Stimulated activated naive CD8-positive, alpha-beta T cell treated with anti-CD3 and anti-CD28 coated beads, Interleukin-15, amount 100 ng/mL, for 72 hours (primary cell): ENCODE measurements at regions not wholly inside any gene's neighbourhood (a gene's known extent, or its start where the extent isn't known, plus 50 kb on each side); places are given as distances from the start of the nearest gene placed in this dataset.

Experiments
- ATAC-seq: fragments of 150-1000 bp; cut with Tn5 transposase; 2 replicates; pipeline ENCODE4 v1.10.0; 2021; ENCODE audit warnings: mild to moderate bottlenecking, moderate library complexity
- DNase-seq, 2 donors: peaks; one replicate each; pipeline ENCODE4 v3.0.0; 2021 to 2022
- H3K27ac Mint-ChIP-seq, 2 donors: one replicate each; pipeline ENCODE4 v1.8.0; 2022; ENCODE audit warnings: mild to moderate bottlenecking in 2 of 2, mixed read lengths in 2 of 2, moderate library complexity in 2 of 2
- H3K27me3 Mint-ChIP-seq: one replicate; pipeline ENCODE4 v1.8.0; 2022; ENCODE audit warnings: mixed read lengths
- H3K4me1 Mint-ChIP-seq: one replicate; pipeline ENCODE4 v1.8.0; 2022; ENCODE audit warnings: mild to moderate bottlenecking, mixed read lengths
- H3K4me3 Mint-ChIP-seq, 2 donors: one replicate each; pipeline ENCODE4 v1.8.0; 2022; ENCODE audit warnings: mild to moderate bottlenecking in 2 of 2, mixed read lengths in 2 of 2, moderate library complexity in 1 of 2
- H3K9me3 Mint-ChIP-seq, 2 donors: one replicate each; pipeline ENCODE4 v1.8.0; 2022; ENCODE audit warnings: mixed read lengths in 2 of 2

DNA sequence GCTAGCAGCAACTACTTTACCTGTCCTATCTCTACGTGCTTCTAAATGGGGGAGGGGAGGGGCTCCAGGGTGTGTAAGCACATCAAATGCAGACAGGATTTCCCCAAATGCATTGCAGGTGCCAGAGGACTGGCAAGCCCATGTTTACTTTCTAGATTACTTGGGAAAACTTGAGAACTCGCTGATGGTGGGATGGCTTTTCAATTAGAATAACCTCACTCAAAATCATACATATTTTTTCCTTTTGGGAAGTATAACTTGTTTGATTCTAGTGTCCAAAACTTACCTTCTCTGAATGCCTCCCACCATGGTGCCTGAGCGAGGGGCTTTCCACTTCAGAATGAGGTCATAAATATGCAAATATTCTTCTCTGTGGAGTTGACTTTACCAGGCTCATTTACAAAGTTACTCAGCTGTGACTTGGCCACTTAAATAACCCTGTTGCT, 191.3 kb upstream of the RHOBTB1 start:
- H3K9me3 Mint-ChIP-seq, result no peaks in the 10 kb centered on the region
- H3K27ac Mint-ChIP-seq, result no peak overlapping the region
- H3K27me3 Mint-ChIP-seq, result no peaks in the 10 kb centered on the region
- ATAC-seq (no peak), DNase-seq (no peak)
- H3K4me1 Mint-ChIP-seq, result no peaks in the 10 kb centered on the region
- no peak overlapping the region for H3K4me3 Mint-ChIP-seq

DNA sequence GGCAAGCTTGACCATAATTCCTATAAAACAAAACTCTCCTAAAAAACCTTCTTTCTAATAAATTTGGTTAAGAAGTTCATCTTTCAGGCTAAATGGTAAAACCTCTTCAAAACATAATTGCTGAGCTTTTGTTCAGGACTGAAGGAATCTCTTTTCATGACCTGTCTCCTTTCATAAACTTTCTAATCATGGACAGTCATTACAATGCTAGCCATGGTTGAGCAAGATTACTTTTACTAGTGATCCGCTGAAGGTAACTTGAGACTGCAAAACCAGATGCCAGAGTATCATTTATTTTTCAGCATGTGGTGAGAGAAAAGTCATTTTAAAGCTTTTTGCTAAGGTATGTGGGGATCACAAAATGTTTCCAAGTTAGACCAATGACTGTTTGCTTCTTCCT, 186.4 kb upstream of the RHOBTB1 start:
- Mint-ChIP-seq H3K27me3 (no peaks in the 10 kb centered on the region), H3K27ac (no peak overlapping the region), H3K4me1 (no peaks in the 10 kb centered on the region), H3K9me3 (peaks cover 3 to 7% of the 10 kb centered on the region in 2 donors), H3K4me3 (no peak overlapping the region)
- DNase-seq, result no peak
- ATAC-seq, result no peak

DNA sequence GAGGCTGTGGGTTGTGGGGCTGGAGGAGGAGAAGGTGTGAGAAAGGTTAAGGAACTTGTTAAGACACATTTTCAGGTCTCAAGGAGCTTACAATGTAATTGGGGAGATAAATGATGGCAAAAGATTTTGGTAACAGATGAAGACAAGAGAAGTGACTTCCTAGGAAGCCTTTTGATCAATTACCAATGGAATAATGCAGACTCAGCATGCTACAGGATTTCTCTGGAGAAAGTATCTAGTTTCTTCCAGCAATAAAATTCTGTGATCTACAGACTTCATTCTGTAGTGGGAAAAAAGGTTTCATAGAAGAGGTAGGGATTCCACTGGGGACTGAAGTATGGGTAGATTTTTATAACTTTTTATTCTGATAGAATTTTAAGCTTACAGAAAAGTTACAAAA, 184.2 kb upstream of the RHOBTB1 start:
- no peaks in the 10 kb centered on the region for H3K4me1 Mint-ChIP-seq
- H3K27ac Mint-ChIP-seq, result no peak overlapping the region
- no peaks in the 10 kb centered on the region for H3K27me3 Mint-ChIP-seq
- no peak overlapping the region for H3K4me3 Mint-ChIP-seq
- DNase-seq, result no peak
- peaks cover 3 to 7% of the 10 kb centered on the region in 2 donors for H3K9me3 Mint-ChIP-seq
- no peak for ATAC-seq

DNA sequence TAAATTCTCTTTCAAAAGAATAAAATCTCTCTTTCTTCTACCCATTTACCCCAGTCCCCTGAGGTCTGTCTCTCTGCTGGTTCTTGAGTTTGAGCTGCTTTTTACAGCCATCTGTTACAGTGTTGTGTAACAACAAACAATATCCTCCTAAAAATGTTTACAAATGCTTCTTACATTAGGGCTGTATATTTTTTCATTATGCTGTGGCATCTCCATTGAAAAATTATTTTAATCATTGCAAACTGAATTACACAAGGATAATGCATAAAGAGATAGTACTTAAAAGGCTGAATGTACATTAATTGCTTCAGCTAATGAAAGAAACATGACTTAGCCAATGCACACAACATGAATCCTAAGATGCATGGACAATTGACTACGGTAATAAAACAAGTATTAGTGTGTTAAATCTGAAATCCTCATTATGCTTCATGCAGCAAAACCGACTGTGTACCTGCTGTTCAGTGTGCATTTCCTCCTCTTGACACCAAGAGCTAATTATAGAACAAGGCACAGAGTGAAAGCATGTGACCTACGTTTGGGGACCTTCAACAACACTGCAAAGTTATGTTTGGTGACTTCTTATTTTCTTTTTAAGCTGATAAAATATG, 181.7 kb upstream of the RHOBTB1 start:
- DNase-seq (no peak), ATAC-seq (no peak)
- peaks cover 3 to 7% of the 10 kb centered on the region in 2 donors for H3K9me3 Mint-ChIP-seq
- no peaks in the 10 kb centered on the region for H3K27me3 Mint-ChIP-seq
- no peaks in the 10 kb centered on the region for H3K4me1 Mint-ChIP-seq
- H3K27ac Mint-ChIP-seq, result no peak overlapping the region
- no peak overlapping the region for H3K4me3 Mint-ChIP-seq

DNA sequence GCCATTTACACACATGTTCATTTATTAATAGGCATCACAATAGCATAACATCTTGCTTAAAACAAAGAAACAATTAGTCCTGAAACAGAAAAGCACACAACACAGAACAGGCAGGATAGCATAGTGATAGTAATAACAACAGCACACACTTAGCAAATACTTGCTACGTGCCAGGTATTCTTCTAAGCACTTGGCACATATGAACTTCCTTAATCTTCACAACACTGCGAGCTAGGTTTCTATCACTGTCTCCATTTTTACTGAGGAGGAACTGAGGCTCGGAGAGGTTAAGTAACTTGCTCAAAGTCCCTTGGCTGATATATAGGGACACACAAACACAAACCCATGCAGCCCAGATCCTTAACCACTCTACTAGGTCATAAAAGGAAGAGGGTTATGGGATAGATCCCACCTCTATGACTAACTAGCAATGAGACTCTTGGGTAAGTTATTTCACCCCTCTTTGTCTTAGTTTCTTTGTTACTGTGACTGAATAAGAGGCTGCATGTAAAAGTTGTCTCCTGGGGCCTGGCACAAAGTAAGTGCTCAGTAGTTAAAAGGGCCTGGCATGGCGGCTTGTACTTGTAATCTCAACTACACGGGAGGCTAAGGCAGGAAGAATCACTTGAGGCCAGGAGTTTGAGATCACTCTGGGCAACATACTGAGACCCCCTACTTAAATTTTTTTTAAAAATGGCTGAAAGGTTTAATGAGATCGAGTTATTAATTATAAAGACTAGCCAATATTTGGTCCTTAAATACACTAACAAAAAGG, 181.0 kb upstream of the RHOBTB1 start:
- no peaks in the 10 kb centered on the region for H3K27me3 Mint-ChIP-seq
- no peak overlapping the region for H3K27ac Mint-ChIP-seq
- DNase-seq, result no peak
- no peak for ATAC-seq
- peaks cover 3 to 7% of the 10 kb centered on the region in 2 donors for H3K9me3 Mint-ChIP-seq
- H3K4me1 Mint-ChIP-seq, result no peaks in the 10 kb centered on the region
- H3K4me3 Mint-ChIP-seq, result no peak overlapping the region

DNA sequence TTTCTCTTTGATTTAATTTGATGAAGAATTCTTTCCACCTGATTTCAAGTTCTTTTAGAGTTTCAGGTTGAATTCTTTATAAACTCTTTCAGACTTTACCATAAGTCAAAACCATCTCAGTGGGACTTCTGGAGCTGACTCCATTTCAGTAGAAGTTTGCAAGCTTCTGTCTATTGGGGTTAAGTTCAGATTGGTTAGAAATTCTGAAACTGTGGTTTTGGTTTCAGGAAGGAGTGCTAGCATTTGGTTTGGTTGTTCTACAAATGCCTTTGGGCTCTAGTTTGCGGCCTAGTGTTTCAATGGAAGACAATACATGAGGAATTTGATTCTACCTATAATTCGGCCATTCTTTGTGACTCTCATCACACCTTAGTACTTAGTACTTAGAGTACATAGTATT, 176.8 kb upstream of the RHOBTB1 start:
- Mint-ChIP-seq H3K27me3 (no peaks in the 10 kb centered on the region), H3K9me3 (no peaks in the 10 kb centered on the region), H3K4me1 (no peaks in the 10 kb centered on the region), H3K27ac (no peak overlapping the region), H3K4me3 (no peak overlapping the region)
- ATAC-seq (no peak), DNase-seq (no peak)

DNA sequence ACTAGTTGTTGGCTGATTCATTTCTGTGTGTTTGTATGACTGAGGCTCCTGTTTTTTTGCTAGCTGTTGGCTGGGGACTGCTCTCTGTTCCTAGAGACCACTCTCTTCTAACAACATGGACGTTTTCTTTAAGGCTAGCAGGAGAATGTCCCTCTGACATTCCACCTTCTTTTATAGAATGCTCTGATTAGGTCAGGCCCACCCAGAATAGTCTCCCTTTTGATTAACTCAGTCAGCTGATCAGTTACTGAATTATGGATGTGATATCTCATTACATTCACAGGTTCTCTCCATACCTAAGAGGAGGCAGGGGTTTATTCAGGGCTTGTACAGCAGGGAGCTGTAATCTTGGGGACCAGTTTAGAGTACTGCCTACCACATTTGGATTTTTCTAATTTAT, 175.6 kb upstream of the RHOBTB1 start:
- DNase-seq, result no peak
- H3K9me3 Mint-ChIP-seq, result no peaks in the 10 kb centered on the region

DNA sequence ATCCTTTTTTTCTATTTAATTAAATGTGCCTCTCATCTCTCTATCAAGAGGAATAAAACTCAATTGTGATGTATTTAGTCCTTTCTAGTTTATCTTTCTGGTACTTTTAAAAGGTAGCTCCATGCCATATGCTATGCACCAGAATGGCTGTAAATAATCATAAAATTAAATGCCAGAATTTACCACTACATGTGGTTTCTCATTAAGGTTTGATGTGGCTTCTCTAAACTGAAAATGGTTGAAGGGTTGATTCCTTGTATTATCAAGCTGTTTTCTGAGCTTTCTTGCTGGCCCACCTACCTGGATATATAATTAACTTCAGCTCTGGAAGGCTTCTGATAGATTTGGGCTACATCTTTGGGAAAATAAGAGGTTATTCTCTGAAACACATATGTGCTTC, 171.9 kb upstream of the RHOBTB1 start:
- Mint-ChIP-seq H3K4me3 (no peak overlapping the region), H3K27ac (no peak overlapping the region), H3K9me3 (no peaks in the 10 kb centered on the region), H3K4me1 (no peaks in the 10 kb centered on the region), H3K27me3 (no peaks in the 10 kb centered on the region)
- no peak for ATAC-seq
- no peak for DNase-seq

More for the DNA sequence above, 175.6 kb upstream of the RHOBTB1 start:
- H3K4me3 Mint-ChIP-seq, result no peak overlapping the region
- H3K27me3 Mint-ChIP-seq, result no peaks in the 10 kb centered on the region
- no peaks in the 10 kb centered on the region for H3K4me1 Mint-ChIP-seq
- no peak overlapping the region for H3K27ac Mint-ChIP-seq
- no peak for ATAC-seq

DNA sequence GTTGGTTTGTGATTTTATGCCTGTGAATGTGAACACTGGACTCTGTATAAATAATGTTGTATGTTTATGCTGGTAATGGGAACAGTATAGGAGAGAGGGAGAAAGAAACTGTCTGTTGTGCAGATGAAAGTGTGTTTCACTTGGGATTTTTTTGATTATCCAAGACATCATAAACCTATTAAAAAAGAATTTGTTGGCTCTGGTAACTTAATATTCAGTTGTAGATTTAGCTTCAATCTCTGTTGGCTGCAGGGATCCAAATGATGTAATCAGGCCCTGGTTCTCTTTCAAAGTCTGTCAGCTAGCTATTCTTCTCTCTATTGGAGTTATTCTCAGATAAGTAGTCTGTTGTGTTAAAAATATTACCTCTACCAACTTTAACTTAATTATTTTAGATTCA, 168.8 kb upstream of the RHOBTB1 start:
- ATAC-seq (no peak), DNase-seq (no peak)
- no peak overlapping the region for H3K4me3 Mint-ChIP-seq
- H3K27ac Mint-ChIP-seq, result no peak overlapping the region
- no peaks in the 10 kb centered on the region for H3K4me1 Mint-ChIP-seq
- H3K27me3 Mint-ChIP-seq, result no peaks in the 10 kb centered on the region
- no peaks in the 10 kb centered on the region for H3K9me3 Mint-ChIP-seq

DNA sequence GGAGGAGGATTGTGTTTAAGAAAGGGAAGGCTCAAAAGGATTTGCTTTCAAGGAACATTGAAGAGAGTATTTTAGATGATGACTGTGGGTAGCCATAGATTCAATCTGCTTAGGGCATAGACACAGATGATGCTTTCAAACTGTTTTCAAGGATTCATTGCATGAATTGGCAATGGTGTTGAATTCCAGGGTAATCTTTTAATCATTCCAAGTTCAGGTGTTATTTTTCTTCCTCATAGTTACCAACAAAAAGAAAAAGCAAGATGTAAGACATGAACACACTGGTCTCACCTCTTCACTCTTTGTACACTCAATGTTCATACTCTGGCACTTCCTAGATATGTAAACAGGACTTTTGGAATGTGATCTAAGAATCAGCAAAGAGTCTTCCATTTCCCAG, 167.0 kb upstream of the RHOBTB1 start:
- no peaks in the 10 kb centered on the region for H3K4me1 Mint-ChIP-seq
- no peak overlapping the region for H3K27ac Mint-ChIP-seq
- peaks cover 8% of the 10 kb centered on the region for H3K27me3 Mint-ChIP-seq
- ATAC-seq, result no peak
- DNase-seq, result no peak
- no peaks in the 10 kb centered on the region for H3K9me3 Mint-ChIP-seq
- H3K4me3 Mint-ChIP-seq, result no peak overlapping the region

DNA sequence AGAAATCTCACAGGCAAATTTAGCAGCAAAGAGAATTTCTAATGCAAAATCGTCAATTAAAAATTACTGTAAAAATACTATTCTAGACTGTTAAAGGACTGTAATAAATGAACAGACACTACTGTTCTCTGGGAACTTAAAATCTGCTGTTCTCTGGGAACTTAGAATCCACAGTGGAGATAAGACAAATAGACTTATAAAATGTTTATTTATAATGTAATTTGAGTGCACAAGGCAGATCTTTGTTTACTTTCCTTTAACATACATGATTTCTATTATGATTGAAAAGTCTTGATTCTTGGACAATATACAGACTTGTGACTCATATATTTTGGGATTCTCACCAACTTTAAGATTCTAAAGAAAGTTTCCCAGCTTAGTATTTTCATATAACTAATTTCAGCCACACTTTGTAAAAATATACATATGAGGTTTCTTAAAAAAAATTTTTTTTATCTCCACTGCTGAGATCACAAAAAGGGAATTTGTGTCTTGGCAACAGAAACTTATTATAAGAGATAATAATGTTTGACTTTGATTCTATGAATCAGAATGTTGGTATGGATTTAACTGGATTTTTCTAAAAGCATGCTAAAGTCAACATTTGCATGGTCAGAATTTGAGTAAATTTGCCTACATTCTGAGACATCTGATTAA, 166.3 kb upstream of the RHOBTB1 start:
- no peak overlapping the region for H3K27ac Mint-ChIP-seq
- H3K9me3 Mint-ChIP-seq, result no peaks in the 10 kb centered on the region
- no peak overlapping the region for H3K4me3 Mint-ChIP-seq
- no peaks in the 10 kb centered on the region for H3K4me1 Mint-ChIP-seq
- DNase-seq (no peak), ATAC-seq (no peak)
- peaks cover 8% of the 10 kb centered on the region for H3K27me3 Mint-ChIP-seq

DNA sequence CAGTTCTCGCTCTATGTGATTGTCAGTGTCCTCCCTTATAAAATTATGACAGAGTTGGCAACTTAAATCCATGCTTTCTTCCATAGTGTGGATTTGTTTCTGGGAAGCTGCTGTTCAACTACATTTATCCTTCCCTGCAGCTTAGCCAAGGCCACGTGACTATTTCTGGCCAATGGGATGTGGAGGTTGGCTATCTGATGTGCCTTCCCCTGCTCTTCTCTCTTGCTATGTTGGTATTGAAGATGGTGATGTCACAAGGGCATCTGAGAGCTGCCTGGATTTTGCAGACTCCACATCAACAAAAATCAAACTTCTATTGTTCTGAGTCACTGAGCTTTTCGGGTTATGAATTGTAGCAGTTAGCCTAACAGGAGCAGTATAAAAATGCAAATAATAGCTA, 164.9 kb upstream of the RHOBTB1 start:
- Mint-ChIP-seq H3K27ac (no peak overlapping the region), H3K9me3 (no peaks in the 10 kb centered on the region)

DNA sequence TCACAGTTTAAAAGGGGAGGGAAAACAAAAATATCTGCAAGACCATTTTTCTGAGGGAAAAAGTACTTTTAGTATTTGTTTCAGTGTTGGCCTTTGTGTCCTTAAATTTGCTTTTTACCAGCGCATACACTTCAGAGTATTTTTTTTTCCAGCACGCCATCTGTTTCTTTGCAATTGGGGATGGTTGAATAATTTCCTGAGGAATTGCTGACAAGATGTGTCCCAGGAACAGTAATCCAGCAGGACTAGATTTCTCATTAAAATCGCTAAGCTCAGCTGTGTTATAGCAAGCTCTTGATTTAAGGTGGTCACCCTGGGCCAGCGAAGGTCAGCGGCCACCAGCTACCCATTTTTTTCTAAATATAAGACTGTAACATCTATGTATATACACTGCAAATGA, 156.9 kb upstream of the RHOBTB1 start:
- DNase-seq (no peak), ATAC-seq (no peak)
- Mint-ChIP-seq H3K9me3 (no peaks in the 10 kb centered on the region), H3K27me3 (no peaks in the 10 kb centered on the region), H3K4me3 (no peak overlapping the region), H3K27ac (no peak overlapping the region), H3K4me1 (no peaks in the 10 kb centered on the region)

More for the DNA sequence above, 164.9 kb upstream of the RHOBTB1 start:
- peaks cover 8% of the 10 kb centered on the region for H3K27me3 Mint-ChIP-seq
- no peak overlapping the region for H3K4me3 Mint-ChIP-seq
- no peaks in the 10 kb centered on the region for H3K4me1 Mint-ChIP-seq
- ATAC-seq (no peak), DNase-seq (no peak)

DNA sequence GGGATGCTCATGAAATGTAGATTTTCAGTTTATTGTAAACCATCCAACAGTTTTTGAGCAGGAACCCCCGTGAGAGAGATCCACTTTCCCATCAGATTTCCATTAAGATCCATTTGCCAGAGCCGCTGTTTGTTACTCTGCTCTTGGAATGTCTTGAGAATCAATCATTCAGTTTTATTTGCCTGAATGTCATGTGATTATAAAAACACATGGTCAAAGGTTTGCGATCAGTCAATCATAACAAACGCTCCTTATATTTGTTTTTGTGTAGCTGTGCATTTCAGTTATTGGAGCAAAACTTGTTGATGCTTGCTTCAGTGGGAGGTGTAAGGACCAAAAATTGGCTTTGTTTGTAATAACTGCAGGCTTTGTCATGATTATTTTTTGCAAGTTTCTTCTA, 155.8 kb upstream of the RHOBTB1 start:
- ATAC-seq (no peak), DNase-seq (no peak)
- H3K4me1 Mint-ChIP-seq, result no peaks in the 10 kb centered on the region
- no peak overlapping the region for H3K4me3 Mint-ChIP-seq
- H3K9me3 Mint-ChIP-seq, result no peaks in the 10 kb centered on the region
- no peaks in the 10 kb centered on the region for H3K27me3 Mint-ChIP-seq
- H3K27ac Mint-ChIP-seq, result no peak overlapping the region

DNA sequence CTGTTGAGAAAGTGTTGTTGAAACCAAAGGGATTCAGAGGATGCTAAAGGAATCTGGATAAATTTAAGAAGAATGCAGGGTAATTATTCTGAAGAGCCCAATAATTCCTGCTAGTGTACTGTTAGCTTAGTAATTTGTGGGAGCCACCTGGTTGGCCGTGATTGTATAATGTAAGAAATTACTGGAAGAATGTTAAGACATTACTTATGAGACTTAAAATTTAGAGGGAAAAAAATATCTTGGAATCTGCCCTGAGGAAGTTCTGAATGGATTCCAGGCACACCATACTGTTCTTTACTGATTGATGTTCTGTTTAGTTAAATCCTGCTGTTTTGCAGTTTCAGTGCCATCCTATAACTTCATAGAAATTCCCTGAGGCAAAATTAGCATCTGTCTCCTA, 155.0 kb upstream of the RHOBTB1 start:
- no peaks in the 10 kb centered on the region for H3K9me3 Mint-ChIP-seq
- DNase-seq, result no peak
- no peaks in the 10 kb centered on the region for H3K27me3 Mint-ChIP-seq
- no peaks in the 10 kb centered on the region for H3K4me1 Mint-ChIP-seq
- no peak overlapping the region for H3K4me3 Mint-ChIP-seq
- no peak for ATAC-seq
- H3K27ac Mint-ChIP-seq, result no peak overlapping the region

DNA sequence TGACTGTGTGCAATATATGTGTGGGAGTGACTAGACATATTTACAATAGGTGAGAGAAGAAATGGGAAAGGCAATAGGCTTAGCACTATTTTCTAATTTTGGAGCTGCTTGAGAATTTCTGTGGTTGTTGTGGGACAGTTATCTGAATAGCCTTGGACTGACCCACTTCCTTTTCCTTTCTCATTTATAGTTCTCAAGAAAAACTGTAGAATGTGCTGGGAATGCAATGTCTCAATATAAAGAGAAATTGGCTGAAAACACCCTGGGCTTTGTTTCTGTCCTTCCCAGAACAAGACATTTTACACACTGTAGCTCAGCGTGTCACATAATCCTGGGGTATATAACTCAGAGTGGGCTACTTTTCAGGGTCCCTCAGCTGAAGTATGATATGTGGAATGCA, 153.0 kb upstream of the RHOBTB1 start:
- ATAC-seq (no peak), DNase-seq (no peak)
- Mint-ChIP-seq H3K27ac (no peak overlapping the region), H3K9me3 (no peaks in the 10 kb centered on the region), H3K4me1 (no peaks in the 10 kb centered on the region), H3K4me3 (no peak overlapping the region), H3K27me3 (no peaks in the 10 kb centered on the region)
